ENCODE measurements at regions not wholly inside any gene's neighbourhood (a gene's known extent, or its start where the extent isn't known, plus 50 kb on each side); places are given as distances from the start of the nearest gene placed in this dataset.

- H3K27me3 ChIP-seq (ENCODE audit: control insufficient read depth in 2 of 2, insufficient read depth in 2 of 2, low read length in 2 of 2): no peaks in the 10 kb centered on the region
- intact Hi-C loops (cut with micrococcal nuclease): no loop called here
- no peak overlapping the region for H3K4me3 ChIP-seq
- H3K9me1 ChIP-seq (ENCODE audit: control insufficient read depth, insufficient read depth, low read length): no peaks in the 10 kb centered on the region
- no peak overlapping the region for H2AFZ ChIP-seq (ENCODE audit: low read depth, low read length)
- no peaks in the 10 kb centered on the region for H3K9me3 ChIP-seq (replicated peaks; ENCODE audit: control insufficient read depth, insufficient read depth, low read depth, low read length)
- no peak for DNase-seq (ENCODE audit: extremely low read depth in 1 of 4, low spot score in 3 of 4)
- in situ Hi-C loops (cut with MboI): no loop called here
- no peak for FAIRE-seq
- no peaks in the 10 kb centered on the region for H3K4me1 ChIP-seq (replicated peaks in 1 of 2; ENCODE audit: control insufficient read depth in 2 of 2, insufficient read depth in 2 of 2, low read length in 2 of 2)
- no peak for TF ChIP-seq ZBTB33 (CRISPR knock-in tag; IDR thresholded peaks at IDR 0.05)
- TF ChIP-seq, protein P1, sequence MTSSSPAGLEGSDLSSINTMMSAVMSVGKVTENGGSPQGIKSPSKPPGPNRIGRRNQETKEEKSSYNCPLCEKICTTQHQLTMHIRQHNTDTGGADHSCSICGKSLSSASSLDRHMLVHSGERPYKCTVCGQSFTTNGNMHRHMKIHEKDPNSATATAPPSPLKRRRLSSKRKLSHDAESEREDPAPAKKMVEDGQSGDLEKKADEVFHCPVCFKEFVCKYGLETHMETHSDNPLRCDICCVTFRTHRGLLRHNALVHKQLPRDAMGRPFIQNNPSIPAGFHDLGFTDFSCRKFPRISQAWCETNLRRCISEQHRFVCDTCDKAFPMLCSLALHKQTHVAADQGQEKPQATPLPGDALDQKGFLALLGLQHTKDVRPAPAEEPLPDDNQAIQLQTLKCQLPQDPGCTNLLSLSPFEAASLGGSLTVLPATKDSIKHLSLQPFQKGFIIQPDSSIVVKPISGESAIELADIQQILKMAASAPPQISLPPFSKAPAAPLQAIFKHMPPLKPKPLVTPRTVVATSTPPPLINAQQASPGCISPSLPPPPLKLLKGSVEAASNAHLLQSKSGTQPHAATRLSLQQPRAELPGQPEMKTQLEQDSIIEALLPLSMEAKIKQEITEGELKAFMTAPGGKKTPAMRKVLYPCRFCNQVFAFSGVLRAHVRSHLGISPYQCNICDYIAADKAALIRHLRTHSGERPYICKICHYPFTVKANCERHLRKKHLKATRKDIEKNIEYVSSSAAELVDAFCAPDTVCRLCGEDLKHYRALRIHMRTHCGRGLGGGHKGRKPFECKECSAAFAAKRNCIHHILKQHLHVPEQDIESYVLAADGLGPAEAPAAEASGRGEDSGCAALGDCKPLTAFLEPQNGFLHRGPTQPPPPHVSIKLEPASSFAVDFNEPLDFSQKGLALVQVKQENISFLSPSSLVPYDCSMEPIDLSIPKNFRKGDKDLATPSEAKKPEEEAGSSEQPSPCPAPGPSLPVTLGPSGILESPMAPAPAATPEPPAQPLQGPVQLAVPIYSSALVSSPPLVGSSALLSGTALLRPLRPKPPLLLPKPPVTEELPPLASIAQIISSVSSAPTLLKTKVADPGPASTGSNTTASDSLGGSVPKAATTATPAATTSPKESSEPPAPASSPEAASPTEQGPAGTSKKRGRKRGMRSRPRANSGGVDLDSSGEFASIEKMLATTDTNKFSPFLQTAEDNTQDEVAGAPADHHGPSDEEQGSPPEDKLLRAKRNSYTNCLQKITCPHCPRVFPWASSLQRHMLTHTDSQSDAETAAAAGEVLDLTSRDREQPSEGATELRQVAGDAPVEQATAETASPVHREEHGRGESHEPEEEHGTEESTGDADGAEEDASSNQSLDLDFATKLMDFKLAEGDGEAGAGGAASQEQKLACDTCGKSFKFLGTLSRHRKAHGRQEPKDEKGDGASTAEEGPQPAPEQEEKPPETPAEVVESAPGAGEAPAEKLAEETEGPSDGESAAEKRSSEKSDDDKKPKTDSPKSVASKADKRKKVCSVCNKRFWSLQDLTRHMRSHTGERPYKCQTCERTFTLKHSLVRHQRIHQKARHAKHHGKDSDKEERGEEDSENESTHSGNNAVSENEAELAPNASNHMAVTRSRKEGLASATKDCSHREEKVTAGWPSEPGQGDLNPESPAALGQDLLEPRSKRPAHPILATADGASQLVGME (CRISPR knock-in tag; IDR thresholded peaks at IDR 0.05): no peak
- no peak for TF ChIP-seq RFX7 (CRISPR knock-in tag; IDR thresholded peaks at IDR 0.05)
- no peaks in the 10 kb centered on the region for H4K20me1 ChIP-seq (replicated peaks; ENCODE audit: control insufficient read depth, insufficient read depth, low read length)
- ATAC-seq: no peak
- 0% methylated on average over 15 of the region's 26 CpGs for WGBS (ENCODE audit: insufficient coverage, low coverage, missing lambda C conversion rate)
- CTCF ChIA-PET (ENCODE audit: low intra/inter-chr PET ratio): no interaction called here
- no peak overlapping the region for H3K27ac ChIP-seq (ENCODE audit: extremely low read depth, low read depth, low read length)
- H3K4me2 ChIP-seq (ENCODE audit: insufficient read depth, low read length): no peak overlapping the region
- no peaks in the 10 kb centered on the region for H3K36me3 ChIP-seq (ENCODE audit: control insufficient read depth, insufficient read depth, low read length)
- no peak overlapping the region for H3K9ac ChIP-seq (ENCODE audit: insufficient read depth in 1 of 2, low read depth in 2 of 2, low read length in 2 of 2)
- POLR2A ChIA-PET: no interaction called here
- no TSS peak for BruUV-seq (replicated peaks)
- H3K79me2 ChIP-seq (ENCODE audit: control insufficient read depth, insufficient read depth, low read length): no peaks in the 10 kb centered on the region
Measured at GRCh38 chr12:19941096-19941495, 427.2 kb upstream of the PDE3A start.

All from K562 (cell line).